ENCODE measurements at regions not wholly inside any gene's neighbourhood (a gene's known extent, or its start where the extent isn't known, plus 50 kb on each side); places are given as distances from the start of the nearest gene placed in this dataset.

- Histone ChIP-seq H3K4me3 (no peak overlapping the region), H3K36me3 (no peaks in the 10 kb centered on the region), H3K27me3 (replicated peaks; ENCODE audit: insufficient read depth) (no peaks in the 10 kb centered on the region), H3K9me3 (no peaks in the 10 kb centered on the region), H3K4me1 (replicated peaks) (no peaks in the 10 kb centered on the region), H3K27ac (no peak overlapping the region)
- no peak for DNase-seq (ENCODE audit: low spot score)
- TF ChIP-seq POLR2AphosphoS5 (IDR thresholded peaks at IDR 0.05) (no peak), POLR2A (IDR thresholded peaks at IDR 0.05) (no peak), CTCF (IDR thresholded peaks at IDR 0.05) (no peak)
- WGBS = 69% methylated on average over 5 of the region's 5 CpGs
- intact Hi-C loops (cut with DNase I) = no loop called here
These were observed 567.4 kb upstream of the SOX9 start for GRCh38 chr17:71553381-71553780.

GRCh38 chr17:71558901-71559300 lies 561.9 kb upstream of the SOX9 start:
- no peaks in the 10 kb centered on the region for H3K4me1 ChIP-seq (replicated peaks)
- 40% methylated on average over 6 of the region's 6 CpGs for WGBS
- H3K27me3 ChIP-seq (replicated peaks; ENCODE audit: insufficient read depth) = no peaks in the 10 kb centered on the region
- no peak for DNase-seq (ENCODE audit: low spot score)
- H3K27ac ChIP-seq = no peak overlapping the region
- intact Hi-C loops (cut with DNase I) = no loop called here
- H3K36me3 ChIP-seq = no peaks in the 10 kb centered on the region
- no peaks in the 10 kb centered on the region for H3K9me3 ChIP-seq
- H3K4me3 ChIP-seq = no peak overlapping the region
- TF ChIP-seq POLR2AphosphoS5 (IDR thresholded peaks at IDR 0.05) = no peak
- no peak for TF ChIP-seq POLR2A (IDR thresholded peaks at IDR 0.05)
- TF ChIP-seq CTCF (IDR thresholded peaks at IDR 0.05) = no peak

GRCh38 chr17:71572343-71572742 lies 548.5 kb upstream of the SOX9 start:
- 51% methylated on average over 2 of the region's 2 CpGs for WGBS
- TF ChIP-seq CTCF (IDR thresholded peaks at IDR 0.05) (no peak), POLR2A (IDR thresholded peaks at IDR 0.05) (no peak), POLR2AphosphoS5 (IDR thresholded peaks at IDR 0.05) (no peak)
- H3K27me3 ChIP-seq (replicated peaks; ENCODE audit: insufficient read depth) = no peaks in the 10 kb centered on the region
- no peaks in the 10 kb centered on the region for H3K9me3 ChIP-seq
- intact Hi-C loops (cut with DNase I) = no loop called here
- no peak overlapping the region for H3K4me3 ChIP-seq
- no peak overlapping the region for H3K27ac ChIP-seq
- H3K36me3 ChIP-seq = no peaks in the 10 kb centered on the region
- no peaks in the 10 kb centered on the region for H3K4me1 ChIP-seq (replicated peaks)
- no peak for DNase-seq (ENCODE audit: low spot score)

- Histone ChIP-seq H3K4me3 (no peak overlapping the region), H3K36me3 (no peaks in the 10 kb centered on the region), H3K9me3 (no peaks in the 10 kb centered on the region), H3K4me1 (replicated peaks) (no peaks in the 10 kb centered on the region), H3K27ac (no peak overlapping the region), H3K27me3 (replicated peaks; ENCODE audit: insufficient read depth) (no peaks in the 10 kb centered on the region)
- WGBS = 97% methylated on average over 1 of the region's 1 CpG
- DNase-seq (ENCODE audit: low spot score) = no peak
- no peak for TF ChIP-seq POLR2AphosphoS5 (IDR thresholded peaks at IDR 0.05)
- no peak for TF ChIP-seq CTCF (IDR thresholded peaks at IDR 0.05)
- intact Hi-C loops (cut with DNase I) = no loop called here
These were observed 542.4 kb upstream of the SOX9 start for GRCh38 chr17:71578446-71578845.

GRCh38 chr17:71580220-71580619 lies 540.6 kb upstream of the SOX9 start:
- no peak for DNase-seq (ENCODE audit: low spot score)
- Histone ChIP-seq H3K36me3 (no peaks in the 10 kb centered on the region), H3K9me3 (no peaks in the 10 kb centered on the region), H3K27me3 (replicated peaks; ENCODE audit: insufficient read depth) (no peaks in the 10 kb centered on the region), H3K27ac (no peak overlapping the region), H3K4me3 (no peak overlapping the region), H3K4me1 (replicated peaks) (no peaks in the 10 kb centered on the region)
- intact Hi-C loops (cut with DNase I) = no loop called here
- TF ChIP-seq POLR2AphosphoS5 (IDR thresholded peaks at IDR 0.05) = no peak
- TF ChIP-seq CTCF (IDR thresholded peaks at IDR 0.05) = no peak
- TF ChIP-seq POLR2A (IDR thresholded peaks at IDR 0.05) = no peak
